ENCODE measurements at regions not wholly inside any gene's neighbourhood (a gene's known extent, or its start where the extent isn't known, plus 50 kb on each side); places are given as distances from the start of the nearest gene placed in this dataset.

DNA sequence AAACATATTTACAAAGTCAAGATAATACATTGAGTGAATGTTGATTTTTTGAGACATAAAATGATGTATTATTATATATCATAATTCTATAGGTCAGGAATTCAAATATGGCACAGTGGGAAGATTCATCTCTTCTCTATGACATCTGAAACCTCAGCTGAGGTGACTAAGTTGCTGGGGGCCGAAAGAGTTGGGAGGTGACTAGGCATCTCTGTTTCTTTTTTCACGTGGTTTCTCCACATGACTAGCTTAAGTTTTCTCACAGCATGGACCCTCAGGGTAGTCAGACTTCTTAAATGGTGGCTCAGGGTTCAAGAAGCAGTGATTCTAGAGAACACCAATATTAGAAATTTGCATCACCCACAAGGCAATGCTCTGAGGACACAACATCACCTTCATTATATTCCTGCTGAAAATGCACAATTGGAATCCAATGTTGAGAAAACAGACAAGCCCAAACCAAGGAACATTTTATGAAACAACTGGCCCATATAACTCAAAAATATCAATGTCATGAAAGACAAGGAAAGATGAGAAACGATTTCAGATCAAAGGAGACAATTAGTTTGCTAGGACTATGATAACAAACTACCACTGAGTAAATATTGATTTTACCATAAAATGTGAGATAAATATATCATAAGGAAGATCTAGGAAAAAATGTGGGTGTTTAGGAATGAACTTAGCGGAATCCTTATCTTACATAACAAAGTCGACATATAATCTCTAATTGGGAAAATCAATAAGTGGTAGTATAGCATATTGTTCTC lies 273.3 kb upstream of the IRAK1BP1 start:
- WGBS (ENCODE audit: insufficient coverage), result 92% methylated on average over 2 of the region's 5 CpGs
- ChIA-PET POLR2A (no interaction called here), CTCF (interaction anchor here (1.2 kb wide), 1 partner anchor 10 kb away, joined by 3 read pairs; no protein-coding TSS in a partner anchor)
- no peak for DNase-seq
- Histone ChIP-seq H3K36me3 (ENCODE audit: control insufficient read depth in 4 of 4, insufficient read depth in 4 of 4, low read length in 3 of 4) (no peaks in the 10 kb centered on the region), H3K27me3 (replicated peaks in 2 of 5; ENCODE audit: control insufficient read depth in 4 of 5, insufficient read depth in 5 of 5, low read length in 4 of 5) (no peaks in the 10 kb centered on the region), H3K4me1 (ENCODE audit: control extremely low read depth in 1 of 4, control insufficient read depth in 4 of 4, insufficient read depth in 4 of 4, low read length in 3 of 4) (no peaks in the 10 kb centered on the region), H3K9me3 (ENCODE audit: control extremely low read depth in 1 of 5, control insufficient read depth in 4 of 5, insufficient read depth in 2 of 5, low read depth in 1 of 5, low read length in 4 of 5) (no peaks in the 10 kb centered on the region), H3K4me3 (ENCODE audit: control insufficient read depth in 1 of 7, extremely low read depth in 1 of 7, insufficient read depth in 4 of 7, low read depth in 2 of 7, low read length in 6 of 7) (no peak overlapping the region), H3K27ac (ENCODE audit: insufficient read depth in 1 of 2, low read depth in 1 of 2, low read length in 2 of 2, poor library complexity in 1 of 2, severe bottlenecking in 2 of 2) (no peak overlapping the region)

DNA sequence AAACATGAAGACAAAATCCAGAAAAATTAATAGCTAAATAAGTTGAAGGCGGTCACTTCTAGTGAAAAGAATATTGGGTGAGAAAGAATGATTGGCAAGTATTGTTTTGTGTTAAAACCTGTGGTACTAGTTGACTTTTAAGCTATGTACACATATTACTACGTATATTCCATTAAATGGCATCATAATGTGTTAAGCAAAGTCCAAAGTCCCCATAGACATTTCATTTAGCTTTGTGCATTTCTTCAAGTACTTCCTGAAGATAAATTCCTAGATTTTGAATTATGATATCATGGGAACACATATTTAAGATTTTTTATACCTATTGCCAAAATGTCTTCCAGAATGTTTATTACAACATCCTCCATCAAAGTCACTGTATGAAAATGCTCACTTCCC lies 272.7 kb upstream of the IRAK1BP1 start:
- CTCF ChIA-PET, result interaction anchor here (1.2 kb wide), 1 partner anchor 9 kb away, joined by 3 read pairs; no protein-coding TSS in a partner anchor
- no CpG with 5 or more reads among the region's 2 CpGs for WGBS (ENCODE audit: insufficient coverage)

GRCh38 chr6:78597966-78598365 lies 269.4 kb upstream of the IRAK1BP1 start:
- Histone ChIP-seq H3K27me3 (replicated peaks in 2 of 5; ENCODE audit: control insufficient read depth in 4 of 5, insufficient read depth in 5 of 5, low read length in 4 of 5) (no peaks in the 10 kb centered on the region), H3K36me3 (ENCODE audit: control insufficient read depth in 4 of 4, insufficient read depth in 4 of 4, low read length in 3 of 4) (no peaks in the 10 kb centered on the region), H3K4me1 (ENCODE audit: control extremely low read depth in 1 of 4, control insufficient read depth in 4 of 4, insufficient read depth in 4 of 4, low read length in 3 of 4) (no peaks in the 10 kb centered on the region), H3K4me3 (ENCODE audit: control insufficient read depth in 1 of 7, extremely low read depth in 1 of 7, insufficient read depth in 4 of 7, low read depth in 2 of 7, low read length in 6 of 7) (no peak overlapping the region), H3K9me3 (ENCODE audit: control extremely low read depth in 1 of 5, control insufficient read depth in 4 of 5, insufficient read depth in 2 of 5, low read depth in 1 of 5, low read length in 4 of 5) (no peaks in the 10 kb centered on the region), H3K27ac (ENCODE audit: insufficient read depth in 1 of 2, low read depth in 1 of 2, low read length in 2 of 2, poor library complexity in 1 of 2, severe bottlenecking in 2 of 2) (no peak overlapping the region)
- WGBS (ENCODE audit: insufficient coverage), result 85% methylated on average over 5 of the region's 5 CpGs
- CTCF ChIA-PET, result interaction anchor here (1.5 kb wide), 1 partner anchor 8 kb away, joined by 3 read pairs; no protein-coding TSS in a partner anchor
- POLR2A ChIA-PET, result interaction anchor here (0.6 kb wide), 1 partner anchor 984 kb away, joined by 3 read pairs; no protein-coding TSS in a partner anchor
- peak in 1 of 3 donors; percentile 1 for DNase-seq

More for the DNA sequence above, 272.7 kb upstream of the IRAK1BP1 start:
- no peak for DNase-seq
- Histone ChIP-seq H3K36me3 (ENCODE audit: control insufficient read depth in 4 of 4, insufficient read depth in 4 of 4, low read length in 3 of 4) (no peaks in the 10 kb centered on the region), H3K27me3 (replicated peaks in 2 of 5; ENCODE audit: control insufficient read depth in 4 of 5, insufficient read depth in 5 of 5, low read length in 4 of 5) (no peaks in the 10 kb centered on the region), H3K27ac (ENCODE audit: insufficient read depth in 1 of 2, low read depth in 1 of 2, low read length in 2 of 2, poor library complexity in 1 of 2, severe bottlenecking in 2 of 2) (no peak overlapping the region), H3K9me3 (ENCODE audit: control extremely low read depth in 1 of 5, control insufficient read depth in 4 of 5, insufficient read depth in 2 of 5, low read depth in 1 of 5, low read length in 4 of 5) (no peaks in the 10 kb centered on the region), H3K4me1 (ENCODE audit: control extremely low read depth in 1 of 4, control insufficient read depth in 4 of 4, insufficient read depth in 4 of 4, low read length in 3 of 4) (no peaks in the 10 kb centered on the region), H3K4me3 (ENCODE audit: control insufficient read depth in 1 of 7, extremely low read depth in 1 of 7, insufficient read depth in 4 of 7, low read depth in 2 of 7, low read length in 6 of 7) (no peak overlapping the region)
- POLR2A ChIA-PET, result no interaction called here

GRCh38 chr6:78598966-78599365 lies 268.4 kb upstream of the IRAK1BP1 start:
- Histone ChIP-seq H3K27me3 (replicated peaks in 2 of 5; ENCODE audit: control insufficient read depth in 4 of 5, insufficient read depth in 5 of 5, low read length in 4 of 5) (no peaks in the 10 kb centered on the region), H3K9me3 (ENCODE audit: control extremely low read depth in 1 of 5, control insufficient read depth in 4 of 5, insufficient read depth in 2 of 5, low read depth in 1 of 5, low read length in 4 of 5) (no peaks in the 10 kb centered on the region), H3K27ac (ENCODE audit: insufficient read depth in 1 of 2, low read depth in 1 of 2, low read length in 2 of 2, poor library complexity in 1 of 2, severe bottlenecking in 2 of 2) (no peak overlapping the region), H3K4me1 (ENCODE audit: control extremely low read depth in 1 of 4, control insufficient read depth in 4 of 4, insufficient read depth in 4 of 4, low read length in 3 of 4) (no peaks in the 10 kb centered on the region), H3K36me3 (ENCODE audit: control insufficient read depth in 4 of 4, insufficient read depth in 4 of 4, low read length in 3 of 4) (no peaks in the 10 kb centered on the region), H3K4me3 (ENCODE audit: control insufficient read depth in 1 of 7, extremely low read depth in 1 of 7, insufficient read depth in 4 of 7, low read depth in 2 of 7, low read length in 6 of 7) (no peak overlapping the region)
- ChIA-PET CTCF (no interaction called here), POLR2A (no interaction called here)
- WGBS (ENCODE audit: insufficient coverage), result 83% methylated on average over 1 of the region's 1 CpG
- DNase-seq, result no peak

GRCh38 chr6:78599526-78599925 lies 267.8 kb upstream of the IRAK1BP1 start:
- Histone ChIP-seq H3K27me3 (replicated peaks in 2 of 5; ENCODE audit: control insufficient read depth in 4 of 5, insufficient read depth in 5 of 5, low read length in 4 of 5) (no peaks in the 10 kb centered on the region), H3K4me3 (ENCODE audit: control insufficient read depth in 1 of 7, extremely low read depth in 1 of 7, insufficient read depth in 4 of 7, low read depth in 2 of 7, low read length in 6 of 7) (no peak overlapping the region), H3K4me1 (ENCODE audit: control extremely low read depth in 1 of 4, control insufficient read depth in 4 of 4, insufficient read depth in 4 of 4, low read length in 3 of 4) (no peaks in the 10 kb centered on the region), H3K9me3 (ENCODE audit: control extremely low read depth in 1 of 5, control insufficient read depth in 4 of 5, insufficient read depth in 2 of 5, low read depth in 1 of 5, low read length in 4 of 5) (no peaks in the 10 kb centered on the region), H3K36me3 (ENCODE audit: control insufficient read depth in 4 of 4, insufficient read depth in 4 of 4, low read length in 3 of 4) (no peaks in the 10 kb centered on the region), H3K27ac (ENCODE audit: insufficient read depth in 1 of 2, low read depth in 1 of 2, low read length in 2 of 2, poor library complexity in 1 of 2, severe bottlenecking in 2 of 2) (no peak overlapping the region)
- ChIA-PET POLR2A (no interaction called here), CTCF (interaction anchor here (0.6 kb wide), 1 partner anchor 233 kb away, joined by 4 read pairs; no protein-coding TSS in a partner anchor)
- no CpG with 5 or more reads among the region's 2 CpGs for WGBS (ENCODE audit: insufficient coverage)
- no peak for DNase-seq

GRCh38 chr6:78605909-78606446 lies 261.4 kb upstream of the IRAK1BP1 start:
- Histone ChIP-seq H3K4me3 (ENCODE audit: control insufficient read depth in 1 of 7, extremely low read depth in 1 of 7, insufficient read depth in 4 of 7, low read depth in 2 of 7, low read length in 6 of 7) (no peak overlapping the region), H3K4me1 (ENCODE audit: control extremely low read depth in 1 of 4, control insufficient read depth in 4 of 4, insufficient read depth in 4 of 4, low read length in 3 of 4) (no peaks in the 10 kb centered on the region), H3K9me3 (ENCODE audit: control extremely low read depth in 1 of 5, control insufficient read depth in 4 of 5, insufficient read depth in 2 of 5, low read depth in 1 of 5, low read length in 4 of 5) (no peaks in the 10 kb centered on the region), H3K36me3 (ENCODE audit: control insufficient read depth in 4 of 4, insufficient read depth in 4 of 4, low read length in 3 of 4) (no peaks in the 10 kb centered on the region), H3K27ac (ENCODE audit: insufficient read depth in 1 of 2, low read depth in 1 of 2, low read length in 2 of 2, poor library complexity in 1 of 2, severe bottlenecking in 2 of 2) (no peak overlapping the region), H3K27me3 (replicated peaks in 2 of 5; ENCODE audit: control insufficient read depth in 4 of 5, insufficient read depth in 5 of 5, low read length in 4 of 5) (no peaks in the 10 kb centered on the region)
- POLR2A ChIA-PET, result no interaction called here
- WGBS (ENCODE audit: insufficient coverage), result 100% methylated on average over 2 of the region's 2 CpGs
- CTCF ChIA-PET, result interaction anchor here (0.7 kb wide), 1 partner anchor 8 kb away, joined by 3 read pairs; no protein-coding TSS in a partner anchor
- no peak for DNase-seq

DNA sequence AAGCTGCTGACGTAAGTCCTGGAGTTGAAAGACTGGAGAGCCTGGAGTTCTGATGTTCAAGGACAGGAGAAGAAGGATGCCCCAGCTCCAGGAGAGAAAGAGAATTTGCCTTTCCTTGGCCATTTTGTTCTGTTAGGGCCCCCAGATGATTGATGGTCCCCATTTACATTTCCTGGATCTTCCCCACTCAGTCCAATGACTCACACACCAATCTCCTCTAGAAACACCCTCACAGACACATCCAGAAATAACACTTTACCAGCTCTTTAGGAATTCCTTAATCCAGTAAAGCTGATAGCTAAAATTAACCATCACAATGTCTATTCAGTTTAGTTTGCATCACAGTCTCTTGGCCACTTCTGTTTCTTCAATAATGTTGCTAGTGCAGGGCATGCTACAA lies 260.2 kb upstream of the IRAK1BP1 start:
- Histone ChIP-seq H3K4me1 (ENCODE audit: control extremely low read depth in 1 of 4, control insufficient read depth in 4 of 4, insufficient read depth in 4 of 4, low read length in 3 of 4) (no peaks in the 10 kb centered on the region), H3K27me3 (replicated peaks in 2 of 5; ENCODE audit: control insufficient read depth in 4 of 5, insufficient read depth in 5 of 5, low read length in 4 of 5) (no peaks in the 10 kb centered on the region), H3K27ac (ENCODE audit: insufficient read depth in 1 of 2, low read depth in 1 of 2, low read length in 2 of 2, poor library complexity in 1 of 2, severe bottlenecking in 2 of 2) (no peak overlapping the region), H3K36me3 (ENCODE audit: control insufficient read depth in 4 of 4, insufficient read depth in 4 of 4, low read length in 3 of 4) (no peaks in the 10 kb centered on the region), H3K4me3 (ENCODE audit: control insufficient read depth in 1 of 7, extremely low read depth in 1 of 7, insufficient read depth in 4 of 7, low read depth in 2 of 7, low read length in 6 of 7) (no peak overlapping the region), H3K9me3 (ENCODE audit: control extremely low read depth in 1 of 5, control insufficient read depth in 4 of 5, insufficient read depth in 2 of 5, low read depth in 1 of 5, low read length in 4 of 5) (no peaks in the 10 kb centered on the region)
- CTCF ChIA-PET, result no interaction called here
- no peak for DNase-seq
- 100% methylated on average over 1 of the region's 1 CpG for WGBS (ENCODE audit: insufficient coverage)
- POLR2A ChIA-PET, result no interaction called here

All from common myeloid progenitor, CD34-positive (primary cell).